ENCODE measurements at regions not wholly inside any gene's neighbourhood (a gene's known extent, or its start where the extent isn't known, plus 50 kb on each side); places are given as distances from the start of the nearest gene placed in this dataset.

DNA sequence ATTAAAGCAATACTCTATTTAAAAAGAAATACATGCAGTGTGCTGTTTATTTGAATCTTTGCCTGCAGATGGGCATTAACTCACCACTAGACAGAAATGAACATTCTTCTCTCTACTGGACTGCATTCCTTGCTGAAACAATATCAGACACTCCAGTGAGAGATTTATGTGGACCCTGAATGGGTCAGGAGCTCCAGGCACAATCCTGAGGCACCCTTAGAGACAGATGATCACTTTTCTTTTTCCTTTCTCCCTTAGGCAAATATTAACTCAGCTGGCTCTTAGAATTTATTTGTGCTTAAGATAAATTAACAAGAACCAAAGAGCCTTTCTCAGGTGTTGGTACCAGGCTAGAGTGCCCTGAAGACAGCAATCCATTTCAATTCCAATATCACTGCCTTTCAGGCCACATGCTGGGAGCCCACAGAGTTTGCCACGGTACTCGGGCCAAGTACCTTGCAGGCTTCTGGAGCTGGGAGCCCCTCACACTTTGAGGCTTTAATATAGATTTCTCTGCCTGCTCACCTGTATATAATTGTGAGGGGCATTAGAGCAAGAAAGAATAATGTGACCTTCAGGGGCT, 173.0 kb downstream of the EMP1 start:
- TF ChIP-seq, protein P1, sequence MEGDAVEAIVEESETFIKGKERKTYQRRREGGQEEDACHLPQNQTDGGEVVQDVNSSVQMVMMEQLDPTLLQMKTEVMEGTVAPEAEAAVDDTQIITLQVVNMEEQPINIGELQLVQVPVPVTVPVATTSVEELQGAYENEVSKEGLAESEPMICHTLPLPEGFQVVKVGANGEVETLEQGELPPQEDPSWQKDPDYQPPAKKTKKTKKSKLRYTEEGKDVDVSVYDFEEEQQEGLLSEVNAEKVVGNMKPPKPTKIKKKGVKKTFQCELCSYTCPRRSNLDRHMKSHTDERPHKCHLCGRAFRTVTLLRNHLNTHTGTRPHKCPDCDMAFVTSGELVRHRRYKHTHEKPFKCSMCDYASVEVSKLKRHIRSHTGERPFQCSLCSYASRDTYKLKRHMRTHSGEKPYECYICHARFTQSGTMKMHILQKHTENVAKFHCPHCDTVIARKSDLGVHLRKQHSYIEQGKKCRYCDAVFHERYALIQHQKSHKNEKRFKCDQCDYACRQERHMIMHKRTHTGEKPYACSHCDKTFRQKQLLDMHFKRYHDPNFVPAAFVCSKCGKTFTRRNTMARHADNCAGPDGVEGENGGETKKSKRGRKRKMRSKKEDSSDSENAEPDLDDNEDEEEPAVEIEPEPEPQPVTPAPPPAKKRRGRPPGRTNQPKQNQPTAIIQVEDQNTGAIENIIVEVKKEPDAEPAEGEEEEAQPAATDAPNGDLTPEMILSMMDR (IDR thresholded peaks at IDR 0.05; ENCODE audit: low read depth, low read length, poor library complexity, severe bottlenecking): no peak
- no peak for TF ChIP-seq EZH2phosphoT487 (IDR thresholded peaks at IDR 0.05; ENCODE audit: borderline replicate concordance, low read length)
